ENCODE measurements at regions not wholly inside any gene's neighbourhood (a gene's known extent, or its start where the extent isn't known, plus 50 kb on each side); places are given as distances from the start of the nearest gene placed in this dataset.

- H4K20me1 ChIP-seq (ENCODE audit: control insufficient read depth, insufficient read depth, insufficient read length): no peaks in the 10 kb centered on the region
- no peak overlapping the region for H3K56ac ChIP-seq (ENCODE audit: insufficient read length, low read depth, low read length)
- H2BK12ac ChIP-seq (ENCODE audit: insufficient read length, low read depth, low read length): no peak overlapping the region
- no peak overlapping the region for H3K27ac ChIP-seq (ENCODE audit: insufficient read length, low read depth, low read length)
- no peak overlapping the region for H3T11ph ChIP-seq (ENCODE audit: low read length)
- no peak overlapping the region for H3K14ac ChIP-seq (ENCODE audit: insufficient read depth, low read length)
- H3K18ac ChIP-seq (ENCODE audit: insufficient read length, low read depth, low read length): no peak overlapping the region
- H2BK15ac ChIP-seq (ENCODE audit: low read depth, low read length): no peak overlapping the region
- no peak overlapping the region for H3K27ac Mint-ChIP-seq
- H2AK5ac ChIP-seq (ENCODE audit: insufficient read length, low read length): no peak overlapping the region
- TF ChIP-seq, protein P1, sequence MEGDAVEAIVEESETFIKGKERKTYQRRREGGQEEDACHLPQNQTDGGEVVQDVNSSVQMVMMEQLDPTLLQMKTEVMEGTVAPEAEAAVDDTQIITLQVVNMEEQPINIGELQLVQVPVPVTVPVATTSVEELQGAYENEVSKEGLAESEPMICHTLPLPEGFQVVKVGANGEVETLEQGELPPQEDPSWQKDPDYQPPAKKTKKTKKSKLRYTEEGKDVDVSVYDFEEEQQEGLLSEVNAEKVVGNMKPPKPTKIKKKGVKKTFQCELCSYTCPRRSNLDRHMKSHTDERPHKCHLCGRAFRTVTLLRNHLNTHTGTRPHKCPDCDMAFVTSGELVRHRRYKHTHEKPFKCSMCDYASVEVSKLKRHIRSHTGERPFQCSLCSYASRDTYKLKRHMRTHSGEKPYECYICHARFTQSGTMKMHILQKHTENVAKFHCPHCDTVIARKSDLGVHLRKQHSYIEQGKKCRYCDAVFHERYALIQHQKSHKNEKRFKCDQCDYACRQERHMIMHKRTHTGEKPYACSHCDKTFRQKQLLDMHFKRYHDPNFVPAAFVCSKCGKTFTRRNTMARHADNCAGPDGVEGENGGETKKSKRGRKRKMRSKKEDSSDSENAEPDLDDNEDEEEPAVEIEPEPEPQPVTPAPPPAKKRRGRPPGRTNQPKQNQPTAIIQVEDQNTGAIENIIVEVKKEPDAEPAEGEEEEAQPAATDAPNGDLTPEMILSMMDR (conservative IDR thresholded peaks at IDR 0.05): no peak
- H2AFZ ChIP-seq (ENCODE audit: low read length): no peak overlapping the region
- no peaks in the 10 kb centered on the region for H3K27me3 ChIP-seq (ENCODE audit: insufficient read depth, low read length)
- peaks cover 28 to 41% of the 10 kb centered on the region in 2 experiments for H3K9me3 Mint-ChIP-seq
- H2BK120ac ChIP-seq (ENCODE audit: low read depth, low read length, poor library complexity, severe bottlenecking): no peak overlapping the region
- no peaks in the 10 kb centered on the region; the same call in 1 of the 2 replicates for H3K27me3 Mint-ChIP-seq (ENCODE audit: low read depth)
- no peaks in the 10 kb centered on the region for H3K23me2 ChIP-seq (ENCODE audit: insufficient read length, low read depth, low read length, poor library complexity, severe bottlenecking)
- H2BK20ac ChIP-seq (ENCODE audit: low read depth, low read length, poor library complexity, severe bottlenecking): no peak overlapping the region
- H3K9ac ChIP-seq (ENCODE audit: extremely low read depth, insufficient read length, low read length): no peak overlapping the region
- peaks cover 0 to 5% of the 10 kb centered on the region in 2 experiments; a peak in 2 of 4 replicates for H3K4me1 Mint-ChIP-seq
- no peak overlapping the region for H3K23ac ChIP-seq (ENCODE audit: insufficient read length, low read depth, low read length)
- no peak overlapping the region for H3K4me2 ChIP-seq (ENCODE audit: insufficient read depth, insufficient read length, low read length)
- no peaks in the 10 kb centered on the region for H3K4me1 ChIP-seq (ENCODE audit: insufficient read depth, low read length)
- H3K4ac ChIP-seq (ENCODE audit: low read depth, low read length): no peak overlapping the region
- H4K5ac ChIP-seq (ENCODE audit: insufficient read length, low read depth, low read length): no peak overlapping the region
- no peak overlapping the region for H4K91ac ChIP-seq (ENCODE audit: insufficient read length, low read depth, low read length)
- WGBS (ENCODE audit: extremely low coverage, insufficient read length, low lambda C conversion rate): no CpG with 5 or more reads among the region's 1 CpG
- no peaks in the 10 kb centered on the region for H3K79me1 ChIP-seq (ENCODE audit: insufficient read depth, low read depth, low read length, poor library complexity, severe bottlenecking)
- peaks cover 17 to 35% (median 19%) of the 10 kb centered on the region in 3 experiments for H3K36me3 Mint-ChIP-seq (ENCODE audit: insufficient read depth in 1 of 3, low read depth in 3 of 3)
- H2BK5ac ChIP-seq (ENCODE audit: insufficient read length, low read length): no peak overlapping the region
- H3K79me2 ChIP-seq (ENCODE audit: insufficient read depth, low read length): no peaks in the 10 kb centered on the region
- no peak overlapping the region for H3K4me3 Mint-ChIP-seq
- H3K9me3 ChIP-seq (ENCODE audit: control insufficient read depth, low read depth, low read length): no peaks in the 10 kb centered on the region
- DNase-seq: no peak
- H4K8ac ChIP-seq (replicated peaks; ENCODE audit: insufficient read length, low read depth, low read length): no peak overlapping the region
Measured at GRCh38 chr10:111458256-111458655, 381.4 kb downstream of the ADRA2A start.
